Activated naive CD4-positive, alpha-beta T cell treated with anti-CD3 and anti-CD28 coated beads, Interleukin-2, amount 50 U/mL, for 16 hours (primary cell): ENCODE measurements at regions not wholly inside any gene's neighbourhood (a gene's known extent, or its start where the extent isn't known, plus 50 kb on each side); places are given as distances from the start of the nearest gene placed in this dataset.
"Not testable (repeated sequence)": the region's sequence is repeated elsewhere in the genome, so short reads cannot be mapped to it uniquely, and the experiment has no call there.

Experiments used
- DNase-seq: peaks from one replicate; pipeline ENCODE4 v3.0.0-alpha.2; 2020

DNA sequence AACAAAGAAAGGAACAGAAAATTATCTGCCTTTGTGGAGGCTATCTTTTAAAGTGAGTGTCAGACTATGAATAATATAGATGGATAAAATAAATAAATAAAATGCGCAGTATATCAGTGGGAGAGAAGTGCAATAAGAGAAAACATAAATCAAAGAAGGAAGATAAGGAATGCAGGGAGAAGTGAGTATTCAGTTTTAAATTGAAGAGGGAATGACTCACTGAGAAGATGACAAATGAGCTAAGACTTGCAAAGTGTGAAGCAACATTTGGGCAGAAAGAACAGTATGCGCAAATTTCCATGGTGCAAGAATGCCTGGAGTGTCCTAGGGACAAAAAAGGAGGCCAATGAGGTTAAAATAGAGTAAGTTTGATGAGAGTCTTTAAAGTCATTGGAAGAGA lies 1300.1 kb upstream of the ALCAM start:
- no peak for DNase-seq

DNA sequence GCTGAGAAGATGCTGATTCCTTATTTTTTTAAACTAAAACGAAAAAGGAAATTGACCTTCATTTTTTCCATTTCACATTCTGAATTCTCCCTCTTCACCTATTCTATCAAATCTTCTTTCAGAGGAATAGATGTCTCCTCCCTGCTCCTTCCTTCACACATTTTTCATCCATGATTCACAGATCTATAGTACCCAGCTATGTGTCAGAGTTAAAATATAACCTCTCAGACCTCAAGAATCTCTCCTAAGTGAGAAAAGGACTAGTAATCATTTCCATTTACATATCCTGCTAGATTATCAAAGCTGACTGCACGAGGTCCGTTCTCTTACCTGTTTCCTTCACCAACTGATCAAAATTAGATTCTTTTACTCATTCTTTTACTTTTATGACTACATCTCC lies 1297.6 kb upstream of the ALCAM start:
- DNase-seq: no peak

DNA sequence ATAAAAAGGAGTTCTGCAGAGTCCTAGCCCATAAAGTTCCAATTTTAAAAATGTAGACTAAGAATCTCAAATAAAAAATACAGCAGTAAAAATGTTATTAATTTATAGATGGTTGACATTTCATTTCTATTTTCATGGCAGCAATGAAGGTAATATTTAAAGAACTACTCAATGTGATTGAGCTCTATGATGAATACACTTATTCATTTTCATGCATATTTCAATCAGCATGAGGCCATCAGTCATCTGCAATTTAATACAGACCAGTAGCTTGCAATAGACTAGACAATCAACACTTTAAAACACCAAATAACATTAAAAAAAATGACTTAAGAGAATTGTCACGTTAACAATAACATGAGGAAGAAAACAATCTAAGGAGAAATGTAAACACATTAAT lies 1295.8 kb upstream of the ALCAM start:
- no peak for DNase-seq

DNA sequence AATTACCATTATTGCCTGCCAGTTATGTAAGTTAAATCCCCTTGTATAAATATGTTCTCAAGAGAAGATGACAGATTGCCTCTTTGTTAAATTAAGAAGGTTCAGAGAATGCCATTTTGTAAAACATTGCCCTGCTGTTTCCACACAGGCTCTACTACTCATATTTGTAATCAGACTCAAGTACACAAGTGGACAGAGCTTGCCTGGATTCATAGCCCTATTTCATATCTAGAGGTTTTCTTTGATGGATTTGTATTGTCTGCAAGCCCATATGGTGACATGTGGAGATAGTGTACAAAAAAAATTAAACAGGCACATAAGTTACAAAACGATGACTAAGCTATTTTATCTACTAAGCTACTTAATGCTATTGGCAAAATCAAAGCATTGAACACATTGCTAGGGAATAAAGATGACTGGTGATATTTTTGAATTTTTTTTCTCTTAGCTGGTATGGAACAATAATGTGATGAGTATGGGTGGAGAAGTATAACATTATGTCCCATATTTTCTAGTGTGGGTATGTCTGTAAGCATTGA lies 1286.6 kb upstream of the ALCAM start:
- no peak for DNase-seq

DNA sequence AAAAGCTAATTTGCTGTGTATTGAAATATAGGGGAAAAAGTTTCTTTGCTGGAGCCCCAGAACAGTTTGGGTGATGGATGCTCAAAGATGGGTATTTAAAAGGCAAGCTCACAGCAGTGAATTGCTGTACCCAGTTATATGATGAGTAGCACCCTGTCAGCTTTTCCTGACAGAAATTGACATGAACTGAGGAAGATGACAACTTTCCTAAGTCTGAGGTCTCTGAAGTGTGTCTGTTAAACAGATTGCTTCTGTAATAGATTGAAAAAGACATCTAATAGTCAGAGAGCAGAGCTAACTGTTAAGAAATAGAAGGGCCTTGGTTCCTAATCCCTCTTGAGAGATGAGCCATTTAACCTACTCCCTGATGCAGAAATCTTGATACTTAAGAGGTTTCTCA lies 1278.0 kb upstream of the ALCAM start:
- DNase-seq: no peak

DNA sequence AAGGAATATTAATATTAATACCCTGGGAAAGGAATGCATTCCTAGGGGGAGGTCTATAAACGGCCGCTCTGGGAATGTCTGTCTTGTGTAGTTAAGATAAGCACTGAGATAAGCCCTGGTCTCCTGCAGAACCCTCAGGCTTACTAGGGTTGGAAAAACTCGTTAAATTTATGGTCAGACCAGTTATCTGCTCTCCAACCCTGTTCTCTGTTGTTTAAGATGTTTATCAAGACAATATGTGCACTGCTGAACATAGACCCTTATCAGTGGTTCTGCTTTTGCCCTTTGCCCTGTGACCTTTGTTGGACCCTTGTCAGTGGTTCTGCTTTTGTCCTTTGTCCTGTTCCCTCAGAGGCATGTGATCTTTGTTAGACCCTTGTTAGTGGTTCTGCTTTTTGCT lies 1276.7 kb upstream of the ALCAM start:
- not testable (repeated sequence) for DNase-seq

DNA sequence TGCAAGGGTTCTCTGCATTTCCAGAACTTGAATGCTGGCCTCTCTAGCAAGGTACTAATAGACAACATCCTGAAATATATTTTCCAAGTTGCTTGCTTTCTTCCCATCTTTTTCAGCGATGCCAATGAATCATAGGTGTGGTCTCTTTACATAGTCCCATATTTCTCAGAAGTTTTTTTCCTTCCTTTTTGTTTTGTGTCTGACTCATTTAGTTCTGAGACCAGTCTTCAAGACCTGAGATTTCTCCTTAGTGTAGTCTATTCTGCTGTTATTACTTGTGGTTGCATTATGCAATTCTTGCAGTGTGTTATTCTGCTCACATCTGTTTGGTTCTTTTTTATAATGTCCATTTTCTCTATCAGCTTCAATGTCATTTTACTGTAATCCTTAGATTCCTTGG lies 1265.0 kb upstream of the ALCAM start:
- no peak for DNase-seq

DNA sequence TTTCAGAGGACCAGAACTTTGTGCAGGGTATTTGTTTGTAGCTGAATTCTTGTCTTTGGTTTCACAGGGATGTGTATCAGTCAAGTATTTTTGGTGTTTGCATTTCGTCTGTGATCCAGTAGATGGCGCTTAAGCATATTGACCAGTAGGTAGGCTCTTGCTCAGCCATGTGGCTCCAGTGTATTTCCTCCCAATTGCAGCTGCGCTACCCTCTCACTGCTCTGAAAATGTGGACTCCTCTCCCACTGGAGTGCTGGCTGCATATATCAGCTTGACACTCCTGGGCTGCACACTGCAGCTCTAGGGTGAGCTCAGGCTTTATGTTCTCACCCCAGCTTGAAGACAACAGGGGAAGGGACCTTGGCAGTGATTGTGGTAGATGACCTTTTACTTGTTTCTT lies 1264.3 kb upstream of the ALCAM start:
- no peak for DNase-seq

DNA sequence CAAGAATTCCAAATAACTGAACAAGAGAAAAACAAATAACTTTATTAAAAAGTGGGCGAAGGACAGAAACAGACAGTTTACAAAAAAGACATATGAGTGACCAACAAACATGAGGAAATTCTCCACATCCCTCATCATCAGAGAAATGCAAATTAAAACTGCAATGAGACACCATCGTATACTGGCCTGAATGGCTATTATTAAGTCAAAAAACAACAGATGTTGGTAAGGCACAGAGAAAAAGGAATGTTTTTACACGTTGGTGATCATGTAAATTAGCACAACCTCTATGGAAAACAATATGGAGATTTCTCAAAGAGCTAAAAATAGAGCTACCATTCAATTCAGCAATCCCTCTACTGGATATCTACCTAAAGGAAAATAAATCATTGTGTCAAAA lies 1260.4 kb upstream of the ALCAM start:
- DNase-seq: no peak

DNA sequence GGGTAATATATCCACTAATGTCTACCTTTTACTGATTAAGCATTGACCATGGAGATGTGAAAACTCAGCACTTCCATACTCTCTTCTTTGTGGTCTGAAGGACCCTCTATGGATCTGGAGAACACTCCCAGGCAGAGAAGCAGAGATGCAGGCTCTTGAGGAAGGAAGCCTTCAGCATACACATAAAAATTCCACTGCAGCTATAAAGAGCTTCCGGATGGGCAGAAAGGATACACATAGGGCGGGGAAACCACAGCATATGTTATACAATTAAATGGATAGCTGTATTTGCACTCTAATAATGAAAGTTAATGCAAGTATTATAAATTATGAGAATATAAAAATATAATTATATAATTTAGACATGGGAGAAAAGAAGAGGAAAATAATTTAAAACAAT lies 1258.2 kb upstream of the ALCAM start:
- no peak for DNase-seq

DNA sequence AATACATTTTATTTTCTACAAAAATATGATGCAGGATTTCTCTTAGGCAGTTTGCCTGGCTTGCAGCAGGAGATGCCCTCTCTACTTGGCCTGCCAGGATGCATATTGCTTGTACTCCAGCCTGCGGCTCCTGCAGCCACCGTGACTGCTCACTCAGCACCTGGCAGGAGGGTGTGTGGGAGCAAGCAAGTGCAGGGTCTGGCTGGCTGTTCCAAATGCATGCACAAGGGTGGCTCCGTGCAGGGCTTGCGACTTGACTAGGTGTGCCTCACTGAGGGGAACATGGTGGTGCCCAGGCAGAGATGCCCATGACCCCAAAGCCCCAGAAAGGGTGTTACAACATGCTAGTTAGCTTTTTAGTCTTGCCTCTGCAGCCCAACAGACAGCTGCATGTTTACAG lies 1240.2 kb upstream of the ALCAM start:
- DNase-seq: no peak

DNA sequence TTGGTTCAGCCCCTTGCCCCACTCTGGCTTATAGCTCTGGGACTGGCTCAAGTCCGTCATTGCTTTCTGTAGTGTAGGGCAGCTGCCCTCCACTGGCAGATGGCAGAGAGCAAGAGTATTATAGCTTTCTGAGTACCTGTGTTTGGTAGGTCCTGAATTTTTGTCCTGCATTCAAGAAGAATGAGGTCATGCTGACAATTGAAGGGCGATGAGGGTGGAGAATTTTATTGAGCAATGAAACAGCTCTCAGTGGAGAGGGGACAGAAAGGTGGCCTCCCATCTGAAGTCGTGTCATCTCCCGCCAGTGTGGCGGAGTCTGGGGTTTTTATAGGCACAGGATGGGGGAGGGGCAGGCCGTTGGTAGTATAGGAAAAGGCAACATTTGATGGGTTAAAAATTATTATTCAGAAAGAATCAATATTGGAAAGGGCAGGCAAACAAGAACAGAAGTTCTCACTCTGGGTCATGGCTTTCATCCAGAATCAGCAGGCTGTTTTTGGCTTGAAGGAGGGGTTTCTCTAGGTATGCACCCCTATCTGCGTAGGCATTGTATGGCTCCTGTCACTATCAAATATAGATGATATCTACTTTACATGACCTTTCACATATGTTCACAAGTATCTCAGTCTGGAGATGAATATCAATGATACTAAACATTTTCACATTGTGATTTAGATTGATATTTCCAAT lies 1239.7 kb upstream of the ALCAM start:
- no peak for DNase-seq

DNA sequence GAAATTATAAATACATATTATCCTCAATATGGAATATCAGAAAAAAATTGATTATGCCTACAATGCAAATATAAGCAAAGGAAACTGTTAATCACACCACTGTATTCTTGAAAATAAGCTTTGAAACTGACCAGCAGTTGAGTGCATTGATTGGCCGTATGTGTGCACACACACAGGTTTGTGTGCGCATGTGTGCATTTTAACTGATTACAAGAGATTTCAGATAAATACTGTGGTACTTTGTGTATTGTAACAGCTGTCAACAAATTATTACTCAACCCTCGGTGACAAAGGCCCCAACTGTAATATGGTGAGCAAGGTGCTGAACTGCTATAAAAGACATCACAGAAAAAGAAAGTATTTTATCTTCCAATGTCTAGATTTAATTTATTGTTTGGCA lies 1238.9 kb upstream of the ALCAM start:
- no peak for DNase-seq

DNA sequence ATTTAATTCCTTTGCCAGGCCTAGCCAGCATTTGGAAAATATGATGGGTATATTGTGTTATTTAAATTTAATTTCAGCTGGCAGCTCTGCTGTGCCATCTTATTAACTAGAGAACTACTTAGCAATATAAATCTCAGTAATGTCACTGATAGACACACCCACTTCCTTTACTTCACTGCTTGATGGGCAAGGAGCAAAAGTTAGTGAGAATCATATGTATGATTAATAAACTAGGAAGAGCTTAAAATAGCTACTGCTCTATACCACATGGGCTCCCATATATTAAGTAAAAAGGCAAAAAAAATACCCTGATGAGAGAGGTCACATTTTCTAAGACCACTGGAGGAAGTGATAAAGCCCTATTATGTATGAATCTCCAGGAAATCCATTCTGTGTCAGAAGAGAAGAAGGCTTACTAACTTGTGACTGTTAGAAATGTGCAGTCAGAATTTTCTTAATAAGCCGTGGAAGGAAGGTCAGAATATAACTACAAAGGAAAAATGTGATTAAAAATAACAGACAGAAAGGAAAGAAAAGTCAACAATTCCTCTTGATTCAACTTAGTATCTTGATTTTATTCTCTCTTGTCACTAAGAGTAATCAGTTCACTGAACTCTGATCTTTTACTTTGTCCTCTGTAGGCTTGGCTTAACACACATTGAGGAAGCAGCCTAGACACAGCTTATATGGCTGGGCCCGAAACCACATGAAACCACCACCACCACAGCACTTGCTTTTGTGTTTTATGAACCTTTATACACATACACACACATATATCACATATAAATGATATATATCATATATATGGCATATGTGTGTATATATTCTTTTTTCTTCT lies 1233.9 kb upstream of the ALCAM start:
- DNase-seq: no peak

DNA sequence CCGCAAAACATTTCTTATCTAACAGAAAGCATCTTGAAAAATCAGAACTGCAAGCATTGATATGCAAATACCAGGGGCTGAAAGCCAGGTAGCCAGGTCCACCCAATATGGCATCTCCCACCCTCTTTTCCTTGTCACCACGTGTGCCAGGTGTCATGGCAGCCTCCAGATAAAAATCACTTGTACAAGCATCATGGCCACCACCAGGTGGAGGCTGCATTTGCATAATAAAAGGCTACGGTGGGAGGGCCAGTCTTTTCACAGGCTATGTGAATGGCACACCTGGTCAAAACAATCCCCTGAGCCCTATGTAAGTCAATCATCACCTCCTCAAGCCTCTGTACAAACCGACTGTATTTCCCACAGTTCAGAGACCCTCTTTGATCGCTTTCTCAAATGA lies 1233.1 kb upstream of the ALCAM start:
- no peak for DNase-seq

DNA sequence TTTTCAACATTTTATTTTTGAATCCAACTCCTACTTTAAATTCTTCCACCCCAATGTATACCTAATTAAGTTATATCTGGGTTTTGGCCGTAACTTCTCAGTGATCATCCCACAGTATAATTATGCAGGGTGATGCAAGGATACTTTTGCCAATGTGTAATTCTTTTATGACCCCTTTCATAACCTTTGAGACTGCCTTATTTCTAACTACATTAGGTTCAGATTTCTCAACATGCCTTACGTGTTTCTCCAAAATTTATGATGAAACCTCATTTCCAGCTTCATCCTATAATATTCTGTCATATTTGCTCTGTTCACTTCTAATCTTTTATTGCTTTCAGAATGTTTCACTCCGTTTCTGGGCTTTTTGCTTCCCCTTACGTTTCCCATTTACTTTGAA lies 1229.6 kb upstream of the ALCAM start:
- no peak for DNase-seq

DNA sequence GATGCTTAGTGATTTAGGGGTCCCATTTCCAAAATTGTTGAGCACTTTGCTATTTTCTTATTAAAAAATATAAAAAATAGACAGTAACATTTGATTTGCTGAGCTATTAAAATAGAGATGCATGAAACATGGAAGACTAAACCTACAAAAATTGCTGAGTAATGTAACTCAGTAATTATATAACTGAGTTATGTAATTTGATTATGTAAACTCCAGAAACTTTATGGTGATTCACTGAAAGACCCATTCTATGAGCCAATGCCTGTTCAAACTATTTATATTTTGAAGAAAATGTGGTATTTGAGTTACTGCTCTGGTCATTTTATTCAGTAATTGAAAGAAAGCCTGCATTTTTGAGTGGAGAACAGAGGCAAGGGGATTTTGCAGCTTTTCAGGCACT lies 1221.5 kb upstream of the ALCAM start:
- DNase-seq: no peak

DNA sequence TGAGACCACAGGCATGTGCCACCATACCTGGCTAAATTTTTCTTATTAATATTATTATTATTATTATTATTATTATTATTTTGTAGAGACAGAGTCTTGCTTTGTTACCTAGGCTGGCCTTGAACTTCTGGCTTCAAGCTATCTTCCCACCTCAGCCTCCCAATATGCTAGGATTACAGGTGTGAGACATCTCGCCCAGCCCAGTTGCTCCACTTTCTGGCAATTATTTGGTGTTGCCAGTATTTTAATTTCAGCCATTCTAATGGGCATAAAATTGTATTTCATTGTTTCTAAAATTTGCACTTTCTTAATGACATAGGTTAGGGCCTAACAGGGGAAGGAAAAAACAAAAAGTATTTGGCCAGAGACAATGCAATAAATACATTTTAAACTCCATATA lies 1217.6 kb upstream of the ALCAM start:
- DNase-seq: no peak

DNA sequence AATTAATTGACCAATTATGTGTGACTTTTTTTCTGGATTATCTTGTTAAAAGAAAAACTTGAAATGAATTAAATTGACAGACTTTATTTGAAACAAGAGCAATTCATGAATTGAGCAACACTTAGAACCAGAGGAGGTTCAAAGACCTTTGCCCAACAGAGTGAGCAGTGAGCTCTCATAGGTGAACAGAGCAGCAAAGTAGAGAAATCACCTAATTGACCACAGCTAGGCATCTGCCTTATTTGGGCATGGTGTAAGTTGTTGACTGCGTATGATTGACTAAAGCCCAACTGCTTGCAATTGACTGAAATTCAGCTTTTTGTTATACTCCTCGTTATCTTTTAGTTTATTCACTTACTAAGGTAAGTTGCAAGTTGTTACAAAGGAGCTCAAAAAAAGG lies 1216.0 kb upstream of the ALCAM start:
- DNase-seq: no peak

DNA sequence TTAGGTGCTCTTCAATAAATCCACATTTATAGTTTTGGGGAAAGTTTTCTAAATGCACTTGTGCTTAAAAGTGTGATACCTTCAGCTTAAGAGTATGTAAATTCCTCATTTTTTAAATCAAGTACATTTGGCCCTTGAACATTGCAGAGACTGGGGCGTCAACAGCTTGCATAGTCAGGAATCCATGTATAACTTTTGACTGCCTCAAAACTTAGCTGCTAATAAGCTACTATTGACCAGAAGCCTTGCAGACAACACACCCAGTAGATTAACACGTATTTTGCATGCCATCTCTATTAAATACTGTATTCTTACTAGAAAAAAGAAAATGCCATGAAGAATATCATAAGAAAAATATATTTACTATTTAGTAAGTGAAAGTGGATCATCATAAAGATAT lies 1211.8 kb upstream of the ALCAM start:
- no peak for DNase-seq

DNA sequence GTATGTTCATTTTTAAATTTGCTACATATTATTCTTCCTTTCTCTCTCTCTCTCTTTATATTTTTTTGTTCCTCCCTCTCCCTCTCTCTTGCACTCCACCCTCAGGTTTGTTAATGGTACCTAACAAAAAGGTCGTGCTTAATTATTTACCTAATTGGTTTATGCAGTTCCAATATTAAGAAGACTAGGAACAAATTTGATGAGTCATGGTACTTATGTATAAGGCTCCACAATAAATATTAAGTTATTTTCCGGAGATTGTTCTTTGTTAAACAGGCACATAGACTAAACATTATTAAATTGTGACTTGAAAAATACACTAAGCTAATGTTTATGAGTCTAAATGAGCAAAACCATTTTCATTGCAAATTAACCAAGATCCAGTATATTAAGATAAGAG lies 1200.8 kb upstream of the ALCAM start:
- DNase-seq: no peak

DNA sequence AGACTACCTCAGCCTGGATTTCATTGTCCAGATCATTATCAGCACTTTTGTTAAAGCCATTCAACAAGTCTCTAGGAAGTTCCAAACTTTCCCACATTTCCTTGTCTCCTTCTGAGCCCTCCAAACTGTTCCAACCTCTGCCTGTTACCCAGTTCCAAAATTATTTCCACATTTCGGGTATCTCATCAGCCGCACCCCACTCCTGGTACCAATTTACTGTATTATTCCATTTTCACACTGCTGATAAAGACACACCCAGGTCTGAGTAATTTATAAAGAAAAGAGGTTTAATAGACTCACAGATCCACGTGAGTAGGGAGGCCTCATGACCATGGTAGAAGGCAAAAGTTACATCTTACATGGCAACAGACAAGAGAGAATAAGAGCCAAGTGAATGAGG lies 1198.3 kb upstream of the ALCAM start:
- DNase-seq: no peak

DNA sequence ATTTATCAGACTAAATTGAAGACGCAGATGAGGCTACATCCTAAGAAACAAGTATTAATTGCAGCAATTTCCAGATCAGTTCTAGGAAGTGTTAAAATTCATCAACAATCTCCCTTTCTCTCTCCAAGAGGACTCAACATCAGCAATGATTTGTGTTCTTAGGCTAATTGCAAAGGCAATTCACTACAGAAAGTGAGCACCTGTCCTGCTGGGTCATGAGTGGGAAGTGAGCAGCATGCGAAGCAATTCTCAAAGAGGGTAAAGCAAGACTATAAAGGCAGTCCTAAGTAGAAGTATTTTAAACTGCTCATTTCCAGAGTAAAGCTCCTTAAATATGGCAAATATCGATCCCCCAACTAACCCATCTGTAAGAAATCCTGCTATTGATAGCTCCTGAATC lies 1191.0 kb upstream of the ALCAM start:
- no peak for DNase-seq

DNA sequence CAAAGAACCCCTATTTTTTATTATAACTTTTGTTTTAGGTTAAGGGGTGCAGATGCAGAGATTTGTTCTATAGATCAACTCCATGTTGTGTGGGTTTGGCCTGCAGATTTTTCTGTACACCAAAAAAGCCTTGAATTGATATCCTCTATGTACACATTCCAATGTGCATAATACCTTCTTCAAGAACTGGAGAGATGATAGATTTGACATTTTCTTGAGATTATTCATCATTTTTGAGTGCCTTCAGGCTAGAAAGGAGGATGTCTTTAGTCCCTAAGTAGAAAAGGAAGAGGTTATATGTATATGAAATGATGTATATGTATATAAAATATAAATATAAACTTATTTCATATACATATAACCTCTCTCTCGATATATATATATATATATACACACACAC lies 1190.0 kb upstream of the ALCAM start:
- DNase-seq: no peak

DNA sequence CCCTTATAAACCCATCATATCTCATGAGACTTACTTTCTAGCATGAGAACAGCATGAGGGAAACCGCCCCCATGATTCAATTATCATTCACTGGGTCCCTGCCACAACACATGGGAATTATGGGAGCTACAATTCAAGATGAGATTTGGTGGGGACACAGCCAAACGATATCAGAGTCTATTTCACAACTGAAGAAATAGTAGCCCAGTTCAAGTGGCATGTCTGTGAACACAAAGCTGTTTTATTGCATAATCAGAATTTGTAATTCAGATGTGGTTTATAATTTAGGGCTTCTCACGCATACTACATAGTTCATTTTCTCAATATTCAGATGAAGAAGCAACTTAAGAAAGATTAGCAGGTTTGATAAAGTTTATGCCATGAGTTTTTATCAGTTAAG lies 1188.0 kb upstream of the ALCAM start:
- no peak for DNase-seq
